GM13976 (cell line): ENCODE measurements at regions not wholly inside any gene's neighbourhood (a gene's known extent, or its start where the extent isn't known, plus 50 kb on each side); places are given as distances from the start of the nearest gene placed in this dataset.

Experiments
- DNase-seq: peaks from one replicate; pipeline ENCODE4 v3.0.0; 2012; ENCODE audit warnings: low spot score
- CTCF ChIP-seq: IDR thresholded peaks from 2 replicates; pipeline ENCODE4 v1.5.1; 2012; ENCODE audit warnings: borderline replicate concordance, mild to moderate bottlenecking; ENCODE audit not compliant: insufficient read depth; ENCODE audit errors: extremely low read depth, missing control alignments, control extremely low read depth
- in situ Hi-C: fragments of 300-500 bp; cut with MboI; formaldehyde crosslinking; loops from one replicate; pipeline ENCODE4 v1.12.0; 2022; ENCODE audit warnings: low sequenced_read_pairs, mixed read lengths, inconsistent platforms; ENCODE audit not compliant: unreplicated experiment

DNA sequence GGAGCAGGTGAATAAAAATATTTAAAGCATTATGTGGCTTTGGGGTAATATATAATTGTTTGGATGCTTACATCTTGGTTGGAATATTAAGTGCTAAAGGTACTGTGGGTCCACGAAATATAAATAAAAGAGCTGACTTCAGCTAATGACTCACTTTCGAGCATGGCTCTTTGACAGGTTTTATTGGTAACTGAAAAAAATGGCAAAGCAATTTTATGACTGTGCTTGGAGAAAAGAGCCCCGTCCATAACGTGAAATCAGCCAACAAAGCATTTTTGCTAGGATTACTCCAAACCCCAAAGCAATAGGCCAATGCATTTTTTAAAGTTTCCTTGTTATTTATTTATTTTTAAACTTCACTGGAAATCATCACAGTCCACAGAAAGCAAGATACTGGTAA, 397.2 kb upstream of the CDH19 start:
- no peak for DNase-seq
- no peak for TF ChIP-seq CTCF
- in situ Hi-C loops, result no loop called here

DNA sequence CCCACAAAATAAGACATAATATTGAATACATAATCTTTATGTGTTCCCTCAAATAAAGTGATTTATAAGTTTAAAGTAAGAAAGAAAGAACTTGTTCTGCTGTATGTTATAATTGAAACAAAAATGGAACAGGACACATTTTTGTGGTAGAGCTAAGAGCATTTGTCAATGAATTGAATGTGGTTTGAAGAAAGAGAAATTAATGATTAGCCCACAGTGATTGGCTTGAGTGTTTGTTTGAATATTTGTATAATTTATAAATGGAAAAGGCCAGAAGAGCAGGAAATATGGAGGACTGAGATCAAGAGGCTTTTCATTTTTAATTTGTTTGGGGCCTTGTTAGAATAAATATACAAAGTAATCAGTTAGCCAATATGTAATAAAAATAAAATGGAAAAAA, 395.1 kb upstream of the CDH19 start:
- no peak for DNase-seq
- TF ChIP-seq CTCF, result no peak
- in situ Hi-C loops, result no loop called here

DNA sequence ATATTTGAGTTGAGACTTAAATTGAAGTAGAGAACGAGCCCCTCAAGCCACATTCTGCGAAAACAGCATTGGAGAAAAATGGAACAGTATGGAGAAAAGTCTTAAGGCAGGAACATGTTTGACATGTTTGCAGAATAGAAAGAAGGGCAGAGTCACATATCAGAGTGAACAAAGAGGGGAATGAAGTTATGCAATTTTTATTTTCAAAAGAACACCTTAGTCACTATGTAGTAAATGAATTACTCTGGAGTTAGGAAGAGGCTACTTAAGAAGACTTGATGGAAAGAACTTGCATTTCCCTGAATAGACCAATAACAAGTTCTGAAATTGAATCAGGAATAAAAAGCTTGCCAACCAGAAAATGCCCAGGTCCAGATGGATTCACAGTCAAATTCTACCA, 391.4 kb upstream of the CDH19 start:
- in situ Hi-C loops, result no loop called here
- no peak for TF ChIP-seq CTCF
- no peak for DNase-seq

DNA sequence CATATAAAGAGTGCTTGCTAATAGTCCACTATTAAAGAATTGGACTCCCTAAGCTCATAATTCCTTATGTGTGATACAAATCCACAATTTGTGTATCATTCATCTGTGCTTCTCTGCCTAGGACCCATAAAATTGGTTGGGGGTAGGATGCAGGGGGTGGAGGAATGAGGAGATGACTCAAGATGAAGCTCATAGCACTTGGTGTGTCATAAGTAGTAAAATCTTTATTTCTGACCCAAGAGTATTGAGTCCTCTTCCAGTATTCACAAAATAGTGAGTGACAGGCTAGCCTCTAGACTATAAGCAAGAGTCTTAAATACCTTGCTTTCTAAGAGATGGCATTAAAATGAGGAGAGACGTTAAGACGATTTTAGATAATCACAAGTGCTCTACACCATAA, 390.9 kb upstream of the CDH19 start:
- TF ChIP-seq CTCF, result no peak
- in situ Hi-C loops, result no loop called here
- DNase-seq, result no peak

GRCh38 chr18:66993492-66993891, 389.6 kb upstream of the CDH19 start:
- in situ Hi-C loops, result no loop called here
- no peak for TF ChIP-seq CTCF
- DNase-seq, result no peak

DNA sequence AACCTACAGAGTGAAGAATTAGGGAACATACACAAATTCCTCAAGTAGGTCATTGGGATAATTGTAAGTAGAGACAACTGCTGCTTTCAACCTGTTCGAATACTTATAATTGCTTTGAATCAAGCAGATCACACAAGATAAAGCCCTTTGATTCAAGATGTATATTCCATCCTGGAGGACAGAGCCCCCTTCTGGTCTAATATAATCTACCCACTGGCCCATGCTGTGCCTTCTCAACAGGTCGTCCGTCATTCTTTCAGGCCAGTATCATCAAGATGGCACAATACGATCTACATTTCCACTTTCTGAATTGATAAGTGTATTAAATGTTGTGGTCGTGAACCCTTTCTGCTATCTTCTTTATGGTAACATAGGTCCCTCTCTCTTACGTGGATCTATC, 387.0 kb upstream of the CDH19 start:
- no peak for DNase-seq
- in situ Hi-C loops, result no loop called here
- no peak for TF ChIP-seq CTCF

DNA sequence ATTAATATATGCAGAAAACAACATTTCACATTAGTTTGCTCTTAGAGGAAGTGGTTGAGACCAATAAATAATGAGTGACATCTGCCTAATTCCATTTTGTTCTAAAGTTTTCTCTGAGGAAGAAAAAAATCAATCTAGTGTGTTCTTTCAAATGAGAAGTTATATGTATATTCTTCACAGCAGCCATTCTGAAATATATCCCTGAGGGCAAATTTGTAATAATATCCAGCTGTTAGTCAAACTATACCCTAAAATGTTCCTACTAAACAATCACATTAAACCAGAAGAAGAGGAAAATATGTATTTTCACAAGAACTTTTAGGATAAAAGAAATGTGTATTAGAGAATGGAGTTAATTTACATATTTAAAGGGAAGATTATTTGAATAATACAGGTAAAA, 375.1 kb upstream of the CDH19 start:
- in situ Hi-C loops, result no loop called here
- DNase-seq, result no peak
- TF ChIP-seq CTCF, result no peak
